ENCODE measurements at regions not wholly inside any gene's neighbourhood (a gene's known extent, or its start where the extent isn't known, plus 50 kb on each side); places are given as distances from the start of the nearest gene placed in this dataset.

DNA sequence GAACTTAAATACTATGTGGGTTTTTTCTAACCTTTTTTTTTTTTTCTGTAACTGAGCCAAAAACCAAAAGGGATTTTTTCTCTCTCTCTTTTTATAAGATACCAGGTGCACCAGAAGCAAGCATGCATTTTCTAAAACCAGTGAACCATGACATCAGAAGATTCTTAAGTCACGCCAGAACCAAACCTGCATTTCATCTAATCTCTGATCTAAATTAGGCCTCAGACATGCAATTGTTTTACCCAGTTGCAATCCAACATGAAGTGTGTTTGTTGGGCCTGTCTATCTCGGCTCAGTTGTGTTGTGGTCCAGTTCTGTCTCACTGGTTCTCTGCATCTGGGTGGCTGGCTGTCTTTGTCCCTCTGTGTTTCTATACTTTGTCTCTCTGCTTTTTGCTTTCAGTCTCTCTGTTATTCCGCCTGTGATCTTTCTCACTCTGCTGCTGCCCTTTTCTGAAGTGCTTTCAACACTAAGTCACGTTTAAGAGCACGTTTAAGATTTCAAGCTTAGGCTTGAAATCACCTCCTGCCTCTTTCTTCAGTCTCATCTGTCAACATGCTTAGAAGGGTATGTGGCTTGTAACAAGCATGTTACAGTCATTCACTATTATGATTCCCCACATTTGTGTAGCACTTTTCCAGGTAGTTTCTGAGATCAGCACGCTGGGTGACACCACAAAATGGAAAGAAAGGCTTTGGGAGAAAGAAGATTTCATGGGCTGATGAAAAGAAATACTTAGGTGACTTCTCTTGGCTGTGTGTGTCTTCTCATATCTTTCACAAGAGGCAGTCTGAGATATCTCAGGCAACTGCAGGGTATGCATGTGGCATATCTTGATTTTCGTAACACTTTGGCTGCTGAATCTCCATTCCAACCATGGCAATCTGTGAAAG, 488.9 kb downstream of the SHISA9 start:
- TF ChIP-seq SIN3A (IDR thresholded peaks at IDR 0.05; ENCODE audit: borderline replicate concordance, low read depth, low read length): no peak
- TF ChIP-seq CTCF (IDR thresholded peaks at IDR 0.05): no peak
- TF ChIP-seq MXI1 (IDR thresholded peaks at IDR 0.05; ENCODE audit: low read depth, low read length): no peak
- TF ChIP-seq MEF2A (IDR thresholded peaks at IDR 0.05; ENCODE audit: borderline replicate concordance, low read depth): no peak
- TF ChIP-seq, protein P1, sequence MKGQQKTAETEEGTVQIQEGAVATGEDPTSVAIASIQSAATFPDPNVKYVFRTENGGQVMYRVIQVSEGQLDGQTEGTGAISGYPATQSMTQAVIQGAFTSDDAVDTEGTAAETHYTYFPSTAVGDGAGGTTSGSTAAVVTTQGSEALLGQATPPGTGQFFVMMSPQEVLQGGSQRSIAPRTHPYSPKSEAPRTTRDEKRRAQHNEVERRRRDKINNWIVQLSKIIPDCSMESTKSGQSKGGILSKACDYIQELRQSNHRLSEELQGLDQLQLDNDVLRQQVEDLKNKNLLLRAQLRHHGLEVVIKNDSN (IDR thresholded peaks at IDR 0.05; ENCODE audit: borderline replicate concordance, low read depth): no peak
- TF ChIP-seq RCOR1 (IDR thresholded peaks at IDR 0.05; ENCODE audit: low read length): no peak
- no peak for TF ChIP-seq ELF1 (IDR thresholded peaks at IDR 0.05)
- no peak for TF ChIP-seq FOSL2 (IDR thresholded peaks at IDR 0.05; ENCODE audit: borderline replicate concordance, low read depth)
- no peak for TF ChIP-seq ZBTB33 (IDR thresholded peaks at IDR 0.05; ENCODE audit: borderline replicate concordance, low read depth)
- TF ChIP-seq JUND (IDR thresholded peaks at IDR 0.05): no peak
- TF ChIP-seq, protein P2, sequence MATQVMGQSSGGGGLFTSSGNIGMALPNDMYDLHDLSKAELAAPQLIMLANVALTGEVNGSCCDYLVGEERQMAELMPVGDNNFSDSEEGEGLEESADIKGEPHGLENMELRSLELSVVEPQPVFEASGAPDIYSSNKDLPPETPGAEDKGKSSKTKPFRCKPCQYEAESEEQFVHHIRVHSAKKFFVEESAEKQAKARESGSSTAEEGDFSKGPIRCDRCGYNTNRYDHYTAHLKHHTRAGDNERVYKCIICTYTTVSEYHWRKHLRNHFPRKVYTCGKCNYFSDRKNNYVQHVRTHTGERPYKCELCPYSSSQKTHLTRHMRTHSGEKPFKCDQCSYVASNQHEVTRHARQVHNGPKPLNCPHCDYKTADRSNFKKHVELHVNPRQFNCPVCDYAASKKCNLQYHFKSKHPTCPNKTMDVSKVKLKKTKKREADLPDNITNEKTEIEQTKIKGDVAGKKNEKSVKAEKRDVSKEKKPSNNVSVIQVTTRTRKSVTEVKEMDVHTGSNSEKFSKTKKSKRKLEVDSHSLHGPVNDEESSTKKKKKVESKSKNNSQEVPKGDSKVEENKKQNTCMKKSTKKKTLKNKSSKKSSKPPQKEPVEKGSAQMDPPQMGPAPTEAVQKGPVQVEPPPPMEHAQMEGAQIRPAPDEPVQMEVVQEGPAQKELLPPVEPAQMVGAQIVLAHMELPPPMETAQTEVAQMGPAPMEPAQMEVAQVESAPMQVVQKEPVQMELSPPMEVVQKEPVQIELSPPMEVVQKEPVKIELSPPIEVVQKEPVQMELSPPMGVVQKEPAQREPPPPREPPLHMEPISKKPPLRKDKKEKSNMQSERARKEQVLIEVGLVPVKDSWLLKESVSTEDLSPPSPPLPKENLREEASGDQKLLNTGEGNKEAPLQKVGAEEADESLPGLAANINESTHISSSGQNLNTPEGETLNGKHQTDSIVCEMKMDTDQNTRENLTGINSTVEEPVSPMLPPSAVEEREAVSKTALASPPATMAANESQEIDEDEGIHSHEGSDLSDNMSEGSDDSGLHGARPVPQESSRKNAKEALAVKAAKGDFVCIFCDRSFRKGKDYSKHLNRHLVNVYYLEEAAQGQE (IDR thresholded peaks at IDR 0.05; ENCODE audit: low read depth, low read length): no peak
- no peak for TF ChIP-seq TAF1 (IDR thresholded peaks at IDR 0.05; ENCODE audit: borderline replicate concordance, low read depth, low read length)
- TF ChIP-seq RAD21 (IDR thresholded peaks at IDR 0.05; ENCODE audit: low read length): no peak

Data from SK-N-SH (cell line).